ENCODE measurements at regions not wholly inside any gene's neighbourhood (a gene's known extent, or its start where the extent isn't known, plus 50 kb on each side); places are given as distances from the start of the nearest gene placed in this dataset. TPM values are rescaled to one million over a fixed set of nuclear protein-coding genes. Genes with fewer than 3 reads are reported as not detected.

DNA sequence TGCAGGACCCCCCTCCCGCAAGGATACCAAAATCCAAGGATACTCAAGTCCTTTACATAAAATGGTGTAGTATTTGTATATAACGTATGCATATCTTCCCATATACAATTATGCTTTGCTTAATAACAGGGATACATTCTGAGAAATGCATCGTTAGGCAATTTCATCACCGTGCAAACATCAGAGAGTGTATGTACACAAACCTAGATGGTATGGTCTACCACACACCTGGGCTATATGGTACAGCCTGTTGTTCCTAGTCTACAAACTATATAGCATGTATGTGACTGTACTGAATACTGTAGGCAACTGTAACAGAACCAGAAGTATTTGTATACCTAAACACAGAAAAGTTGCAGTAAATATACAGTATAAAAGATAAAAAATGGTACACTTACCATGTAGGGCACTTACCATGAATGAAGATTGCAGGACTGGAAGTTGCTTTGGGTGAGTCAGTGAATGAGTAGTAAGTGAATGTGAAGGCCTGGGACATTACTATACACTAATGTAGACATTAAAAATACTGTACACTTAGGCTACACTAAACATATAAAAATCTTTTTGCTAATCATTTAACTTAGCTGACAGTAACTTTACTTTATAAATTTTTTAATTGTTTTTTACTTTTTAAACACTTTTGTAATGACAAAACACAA, 141.1 kb downstream of the SLC41A2 start (continued):
- TF ChIP-seq HNF4G (IDR thresholded peaks at IDR 0.05) = no peak

DNA sequence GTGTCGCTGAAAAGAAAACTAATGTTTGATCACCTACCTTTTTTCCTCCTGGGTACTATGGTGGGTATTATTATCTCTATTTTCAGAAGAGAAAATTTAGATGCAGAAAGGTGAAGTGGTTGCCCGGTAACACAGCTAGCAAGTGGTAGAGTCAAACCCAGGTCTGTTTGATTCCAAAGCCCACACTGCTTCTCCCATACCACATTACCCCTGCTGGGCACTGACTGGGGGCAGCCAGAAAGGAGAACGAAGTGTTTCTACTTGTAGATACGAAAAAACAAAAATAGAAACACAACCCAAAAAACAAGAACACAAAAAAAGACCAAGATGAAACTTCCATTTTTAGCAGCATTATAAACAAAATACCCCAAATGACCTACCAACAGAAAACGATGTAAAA, 142.2 kb downstream of the SLC41A2 start:
- TF ChIP-seq RXRA (IDR thresholded peaks at IDR 0.05) = no peak
- Histone ChIP-seq H3K4me1 (ENCODE audit: control insufficient read depth in 4 of 4, insufficient read depth in 4 of 4, low read length in 3 of 4) (no peaks in the 10 kb centered on the region), H3K9me3 (ENCODE audit: control insufficient read depth in 4 of 4, low read length in 3 of 4) (no peaks in the 10 kb centered on the region), H3K9ac (ENCODE audit: low read depth in 1 of 2, low read length in 2 of 2) (no peak overlapping the region), H3K4me3 (ENCODE audit: low read depth in 1 of 3, low read length in 3 of 3) (no peak overlapping the region), H3K36me3 (ENCODE audit: control insufficient read depth in 4 of 4, insufficient read depth in 3 of 4, low read depth in 1 of 4, low read length in 3 of 4) (peaks cover 7 to 21% (median 12%) of the 10 kb centered on the region in 4 donors), H3K27me3 (ENCODE audit: control insufficient read depth in 4 of 4, insufficient read depth in 4 of 4, low read length in 3 of 4) (no peaks in the 10 kb centered on the region), H3K27ac (ENCODE audit: low read depth in 1 of 2, low read length in 2 of 2) (no peak overlapping the region)
- WGBS = 93% methylated on average over 5 of the region's 5 CpGs
- DNase-seq (ENCODE audit: low spot score) = no peak

DNA sequence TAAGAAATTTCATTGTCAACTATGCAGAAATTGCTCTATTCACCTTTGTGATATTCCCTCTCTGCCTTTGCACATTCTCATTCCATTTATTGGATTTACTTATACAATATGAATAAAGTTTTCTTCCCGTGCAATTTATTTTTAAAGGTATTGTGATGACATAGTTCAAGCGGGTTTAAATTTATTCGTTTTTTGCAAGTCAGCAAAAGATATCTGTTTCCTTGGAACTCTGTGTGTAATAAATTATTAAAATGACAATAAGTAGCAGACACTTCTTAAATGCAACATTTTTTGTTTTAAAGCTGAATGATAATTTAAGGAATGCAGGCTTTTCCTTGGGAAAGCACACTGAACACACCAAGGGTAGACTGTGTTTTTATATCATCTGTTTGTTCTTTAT, 143.1 kb downstream of the SLC41A2 start:
- H3K9ac ChIP-seq (ENCODE audit: low read depth in 1 of 2, low read length in 2 of 2) = no peak overlapping the region
- no peak for TF ChIP-seq EGR1 (IDR thresholded peaks at IDR 0.05; ENCODE audit: low read depth in 2 of 2)
- TF ChIP-seq TAF1 (conservative IDR thresholded peaks at IDR 0.05) = no peak
- TF ChIP-seq HNF4G (IDR thresholded peaks at IDR 0.05) = no peak
- TF ChIP-seq, protein P1, sequence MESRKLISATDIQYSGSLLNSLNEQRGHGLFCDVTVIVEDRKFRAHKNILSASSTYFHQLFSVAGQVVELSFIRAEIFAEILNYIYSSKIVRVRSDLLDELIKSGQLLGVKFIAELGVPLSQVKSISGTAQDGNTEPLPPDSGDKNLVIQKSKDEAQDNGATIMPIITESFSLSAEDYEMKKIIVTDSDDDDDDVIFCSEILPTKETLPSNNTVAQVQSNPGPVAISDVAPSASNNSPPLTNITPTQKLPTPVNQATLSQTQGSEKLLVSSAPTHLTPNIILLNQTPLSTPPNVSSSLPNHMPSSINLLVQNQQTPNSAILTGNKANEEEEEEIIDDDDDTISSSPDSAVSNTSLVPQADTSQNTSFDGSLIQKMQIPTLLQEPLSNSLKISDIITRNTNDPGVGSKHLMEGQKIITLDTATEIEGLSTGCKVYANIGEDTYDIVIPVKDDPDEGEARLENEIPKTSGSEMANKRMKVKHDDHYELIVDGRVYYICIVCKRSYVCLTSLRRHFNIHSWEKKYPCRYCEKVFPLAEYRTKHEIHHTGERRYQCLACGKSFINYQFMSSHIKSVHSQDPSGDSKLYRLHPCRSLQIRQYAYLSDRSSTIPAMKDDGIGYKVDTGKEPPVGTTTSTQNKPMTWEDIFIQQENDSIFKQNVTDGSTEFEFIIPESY (IDR thresholded peaks at IDR 0.05) = no peak
- TF ChIP-seq YY1 (IDR thresholded peaks at IDR 0.05) = no peak
- no peak for TF ChIP-seq HNF4A (conservative IDR thresholded peaks at IDR 0.05)
- TF ChIP-seq, protein P2, sequence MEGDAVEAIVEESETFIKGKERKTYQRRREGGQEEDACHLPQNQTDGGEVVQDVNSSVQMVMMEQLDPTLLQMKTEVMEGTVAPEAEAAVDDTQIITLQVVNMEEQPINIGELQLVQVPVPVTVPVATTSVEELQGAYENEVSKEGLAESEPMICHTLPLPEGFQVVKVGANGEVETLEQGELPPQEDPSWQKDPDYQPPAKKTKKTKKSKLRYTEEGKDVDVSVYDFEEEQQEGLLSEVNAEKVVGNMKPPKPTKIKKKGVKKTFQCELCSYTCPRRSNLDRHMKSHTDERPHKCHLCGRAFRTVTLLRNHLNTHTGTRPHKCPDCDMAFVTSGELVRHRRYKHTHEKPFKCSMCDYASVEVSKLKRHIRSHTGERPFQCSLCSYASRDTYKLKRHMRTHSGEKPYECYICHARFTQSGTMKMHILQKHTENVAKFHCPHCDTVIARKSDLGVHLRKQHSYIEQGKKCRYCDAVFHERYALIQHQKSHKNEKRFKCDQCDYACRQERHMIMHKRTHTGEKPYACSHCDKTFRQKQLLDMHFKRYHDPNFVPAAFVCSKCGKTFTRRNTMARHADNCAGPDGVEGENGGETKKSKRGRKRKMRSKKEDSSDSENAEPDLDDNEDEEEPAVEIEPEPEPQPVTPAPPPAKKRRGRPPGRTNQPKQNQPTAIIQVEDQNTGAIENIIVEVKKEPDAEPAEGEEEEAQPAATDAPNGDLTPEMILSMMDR (IDR thresholded peaks at IDR 0.05; ENCODE audit: low read depth, low read length, missing input control) = no peak
- no peak for TF ChIP-seq RAD21 (IDR thresholded peaks at IDR 0.05)
- no peak for TF ChIP-seq NR2F2 (IDR thresholded peaks at IDR 0.05)
- no peak for TF ChIP-seq FOXA2 (IDR thresholded peaks at IDR 0.05)
- TF ChIP-seq, protein P3, sequence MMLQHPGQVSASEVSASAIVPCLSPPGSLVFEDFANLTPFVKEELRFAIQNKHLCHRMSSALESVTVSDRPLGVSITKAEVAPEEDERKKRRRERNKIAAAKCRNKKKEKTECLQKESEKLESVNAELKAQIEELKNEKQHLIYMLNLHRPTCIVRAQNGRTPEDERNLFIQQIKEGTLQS (IDR thresholded peaks at IDR 0.05) = no peak
- TF ChIP-seq RXRA (IDR thresholded peaks at IDR 0.05) = no peak
- TF ChIP-seq, protein P4, sequence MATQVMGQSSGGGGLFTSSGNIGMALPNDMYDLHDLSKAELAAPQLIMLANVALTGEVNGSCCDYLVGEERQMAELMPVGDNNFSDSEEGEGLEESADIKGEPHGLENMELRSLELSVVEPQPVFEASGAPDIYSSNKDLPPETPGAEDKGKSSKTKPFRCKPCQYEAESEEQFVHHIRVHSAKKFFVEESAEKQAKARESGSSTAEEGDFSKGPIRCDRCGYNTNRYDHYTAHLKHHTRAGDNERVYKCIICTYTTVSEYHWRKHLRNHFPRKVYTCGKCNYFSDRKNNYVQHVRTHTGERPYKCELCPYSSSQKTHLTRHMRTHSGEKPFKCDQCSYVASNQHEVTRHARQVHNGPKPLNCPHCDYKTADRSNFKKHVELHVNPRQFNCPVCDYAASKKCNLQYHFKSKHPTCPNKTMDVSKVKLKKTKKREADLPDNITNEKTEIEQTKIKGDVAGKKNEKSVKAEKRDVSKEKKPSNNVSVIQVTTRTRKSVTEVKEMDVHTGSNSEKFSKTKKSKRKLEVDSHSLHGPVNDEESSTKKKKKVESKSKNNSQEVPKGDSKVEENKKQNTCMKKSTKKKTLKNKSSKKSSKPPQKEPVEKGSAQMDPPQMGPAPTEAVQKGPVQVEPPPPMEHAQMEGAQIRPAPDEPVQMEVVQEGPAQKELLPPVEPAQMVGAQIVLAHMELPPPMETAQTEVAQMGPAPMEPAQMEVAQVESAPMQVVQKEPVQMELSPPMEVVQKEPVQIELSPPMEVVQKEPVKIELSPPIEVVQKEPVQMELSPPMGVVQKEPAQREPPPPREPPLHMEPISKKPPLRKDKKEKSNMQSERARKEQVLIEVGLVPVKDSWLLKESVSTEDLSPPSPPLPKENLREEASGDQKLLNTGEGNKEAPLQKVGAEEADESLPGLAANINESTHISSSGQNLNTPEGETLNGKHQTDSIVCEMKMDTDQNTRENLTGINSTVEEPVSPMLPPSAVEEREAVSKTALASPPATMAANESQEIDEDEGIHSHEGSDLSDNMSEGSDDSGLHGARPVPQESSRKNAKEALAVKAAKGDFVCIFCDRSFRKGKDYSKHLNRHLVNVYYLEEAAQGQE (IDR thresholded peaks at IDR 0.05) = no peak
- no peak for TF ChIP-seq JUND (IDR thresholded peaks at IDR 0.05)
- 85% methylated on average over 3 of the region's 3 CpGs for WGBS

More for the DNA sequence above, 143.1 kb downstream of the SLC41A2 start:
- Histone ChIP-seq H3K4me1 (ENCODE audit: control insufficient read depth in 4 of 4, insufficient read depth in 4 of 4, low read length in 3 of 4) (no peaks in the 10 kb centered on the region), H3K27ac (ENCODE audit: low read depth in 1 of 2, low read length in 2 of 2) (no peak overlapping the region), H3K9me3 (ENCODE audit: control insufficient read depth in 4 of 4, low read length in 3 of 4) (no peaks in the 10 kb centered on the region), H3K4me3 (ENCODE audit: low read depth in 1 of 3, low read length in 3 of 3) (no peak overlapping the region), H3K36me3 (ENCODE audit: control insufficient read depth in 4 of 4, insufficient read depth in 3 of 4, low read depth in 1 of 4, low read length in 3 of 4) (peaks cover 4 to 19% (median 14%) of the 10 kb centered on the region in 4 donors), H3K27me3 (ENCODE audit: control insufficient read depth in 4 of 4, insufficient read depth in 4 of 4, low read length in 3 of 4) (no peaks in the 10 kb centered on the region)
- DNase-seq (ENCODE audit: low spot score) = no peak

Small RNA genes in the stretch of these regions (small RNA-seq; reads per million reads assigned to genes)
- not detected for gene RF00019

Data from liver (tissue), 9 donors.